ENCODE measurements at regions not wholly inside any gene's neighbourhood (a gene's known extent, or its start where the extent isn't known, plus 50 kb on each side); places are given as distances from the start of the nearest gene placed in this dataset.
A peak's percentile ranks its signal among the peaks of the same experiment; 100 is the strongest.

GRCh38 chr2:111626865-111627163 lies 257.2 kb downstream of the ANAPC1 start:
- DNase-seq (ENCODE audit: low read depth in 1 of 2, low spot score in 1 of 2), result no peak
- no peak for TF ChIP-seq POLR2AphosphoS5 (IDR thresholded peaks at IDR 0.05; ENCODE audit: low read depth)
- TF ChIP-seq SPI1 (IDR thresholded peaks at IDR 0.05; ENCODE audit: borderline replicate concordance, low read depth), result no peak
- no peak for TF ChIP-seq REST (IDR thresholded peaks at IDR 0.05; ENCODE audit: insufficient replicate concordance, low read depth)
- no peak for TF ChIP-seq GABPA (IDR thresholded peaks at IDR 0.05; ENCODE audit: low read depth)
- TF ChIP-seq CTCF (IDR thresholded peaks at IDR 0.05; ENCODE audit: insufficient read depth, low read length), result no peak
- Histone ChIP-seq H3K27ac (replicated peaks) (no peak overlapping the region; the same call in 1 of the 2 replicates), H3K27me3 (ENCODE audit: insufficient read depth, poor library complexity, severe bottlenecking) (no peaks in the 10 kb centered on the region), H3K4me3 (replicated peaks; ENCODE audit: insufficient read depth, low read length) (no peak overlapping the region)

- Histone ChIP-seq H3K4me3 (replicated peaks; ENCODE audit: insufficient read depth, low read length) (no peak overlapping the region), H3K27ac (replicated peaks) (no peak overlapping the region; the same call in 1 of the 2 replicates), H3K27me3 (ENCODE audit: insufficient read depth, poor library complexity, severe bottlenecking) (no peaks in the 10 kb centered on the region)
- DNase-seq (ENCODE audit: low read depth in 1 of 2, low spot score in 1 of 2), result peak in 1 of 2 experiments; percentile 70
- TF ChIP-seq SPI1 (IDR thresholded peaks at IDR 0.05; ENCODE audit: borderline replicate concordance, low read depth) (peak; percentile 32; the same call in 1 of the 2 replicates), GABPA (IDR thresholded peaks at IDR 0.05; ENCODE audit: low read depth) (no peak)
Observed at GRCh38 chr2:111627256-111627655, 256.7 kb downstream of the ANAPC1 start.

GRCh38 chr2:111628221-111628620 lies 255.8 kb downstream of the ANAPC1 start:
- DNase-seq (ENCODE audit: low read depth in 1 of 2, low spot score in 1 of 2), result no peak
- Histone ChIP-seq H3K4me3 (replicated peaks; ENCODE audit: insufficient read depth, low read length) (no peak overlapping the region), H3K27ac (replicated peaks) (no peak overlapping the region), H3K27me3 (ENCODE audit: insufficient read depth, poor library complexity, severe bottlenecking) (no peaks in the 10 kb centered on the region)
- TF ChIP-seq CTCF (IDR thresholded peaks at IDR 0.05; ENCODE audit: insufficient read depth, low read length) (no peak), POLR2AphosphoS5 (IDR thresholded peaks at IDR 0.05; ENCODE audit: low read depth) (no peak), GABPA (IDR thresholded peaks at IDR 0.05; ENCODE audit: low read depth) (no peak)

- H3K27me3 ChIP-seq (ENCODE audit: insufficient read depth, poor library complexity, severe bottlenecking), result no peaks in the 10 kb centered on the region
- DNase-seq (ENCODE audit: low read depth in 1 of 2, low spot score in 1 of 2), result no peak
- TF ChIP-seq SPI1 (IDR thresholded peaks at IDR 0.05; ENCODE audit: borderline replicate concordance, low read depth), result no peak
- no peak for TF ChIP-seq CTCF (IDR thresholded peaks at IDR 0.05; ENCODE audit: insufficient read depth, low read length)
- no peak for TF ChIP-seq GABPA (IDR thresholded peaks at IDR 0.05; ENCODE audit: low read depth)
- TF ChIP-seq REST (IDR thresholded peaks at IDR 0.05; ENCODE audit: insufficient replicate concordance, low read depth), result no peak
- no peak for TF ChIP-seq POLR2AphosphoS5 (IDR thresholded peaks at IDR 0.05; ENCODE audit: low read depth)
- no peak overlapping the region for H3K4me3 ChIP-seq (replicated peaks; ENCODE audit: insufficient read depth, low read length)
- no peak overlapping the region for H3K27ac ChIP-seq (replicated peaks)
Observed at GRCh38 chr2:111629983-111630382, 254.0 kb downstream of the ANAPC1 start.
